ENCODE measurements at regions not wholly inside any gene's neighbourhood (a gene's known extent, or its start where the extent isn't known, plus 50 kb on each side); places are given as distances from the start of the nearest gene placed in this dataset.

- TF ChIP-seq CTCF (conservative IDR thresholded peaks at IDR 0.05; ENCODE audit: low read depth, low read length): no peak
- no peak for TF ChIP-seq SMC3 (IDR thresholded peaks at IDR 0.05; ENCODE audit: low read depth, low read length)
- TF ChIP-seq CEBPB (IDR thresholded peaks at IDR 0.05; ENCODE audit: low read depth, low read length): no peak
- no peak for TF ChIP-seq RAD21 (IDR thresholded peaks at IDR 0.05; ENCODE audit: low read length)
- TF ChIP-seq RCOR1 (IDR thresholded peaks at IDR 0.05; ENCODE audit: insufficient replicate concordance, low read length): no peak
- TF ChIP-seq MAZ (IDR thresholded peaks at IDR 0.05; ENCODE audit: borderline replicate concordance, low read depth, low read length): no peak
- no peak for TF ChIP-seq POLR2A (IDR thresholded peaks at IDR 0.05; ENCODE audit: low read depth, low read length)
- no peak for TF ChIP-seq MAFK (IDR thresholded peaks at IDR 0.05; ENCODE audit: low read depth, low read length)
- no peak for TF ChIP-seq USF2 (IDR thresholded peaks at IDR 0.05; ENCODE audit: low read depth, low read length)
- no peak for TF ChIP-seq FOS (IDR thresholded peaks at IDR 0.05; ENCODE audit: low read depth, low read length)
- TF ChIP-seq NFE2L2 (IDR thresholded peaks at IDR 0.05; ENCODE audit: low read depth, low read length): no peak
- TF ChIP-seq MXI1 (IDR thresholded peaks at IDR 0.05; ENCODE audit: borderline replicate concordance, low read depth, low read length): no peak
- TF ChIP-seq RFX5 (IDR thresholded peaks at IDR 0.05; ENCODE audit: low read depth, low read length): no peak
These were observed 343.9 kb downstream of the BMPER start for GRCh38 chr7:34249192-34249591.

All from IMR-90 (cell line).